Lung (tissue), 11 donors: ENCODE measurements at regions not wholly inside any gene's neighbourhood (a gene's known extent, or its start where the extent isn't known, plus 50 kb on each side); places are given as distances from the start of the nearest gene placed in this dataset.
A peak's percentile ranks its signal among the peaks of the same experiment; 100 is the strongest.
"Not testable (repeated sequence)": the region's sequence is repeated elsewhere in the genome, so short reads cannot be mapped to it uniquely, and the experiment has no call there.

Experiments used
- ATAC-seq: fragments of 200-7000 bp; cut with Tn5 transposase; one replicate; pipeline ENCODE4 v1.9.1; 2020; ENCODE audit warnings: moderate number of reproducible peaks; ENCODE audit not compliant: insufficient read depth, low FRiP score
- DNase-seq, 3 donors: peaks; one replicate each; pipeline ENCODE4 v3.0.0-alpha.2; 2013 to 2017
- H3K27ac ChIP-seq, 2 donors: one replicate each; pipeline ENCODE4 v1.5.1; 2013; ENCODE audit warnings: mild to moderate bottlenecking in 2 of 2, moderate library complexity in 2 of 2, control low read depth in 1 of 2, inconsistent platforms in 1 of 2, low read depth in 1 of 2, low read length in 1 of 2
- H3K27me3 ChIP-seq, 3 donors: one replicate each; pipeline ENCODE4 v1.5.1; 2013; ENCODE audit warnings: low read length in 2 of 3; ENCODE audit not compliant: control insufficient read depth in 3 of 3, insufficient read depth in 3 of 3
- H3K36me3 ChIP-seq, 4 donors: one replicate each; pipeline ENCODE4 v1.5.1; 2013; ENCODE audit warnings: low read length in 4 of 4, mild to moderate bottlenecking in 1 of 4, moderate library complexity in 1 of 4; ENCODE audit not compliant: control insufficient read depth in 4 of 4, insufficient read depth in 4 of 4
- H3K4me1 ChIP-seq, 5 donors: one replicate each; pipeline ENCODE4 v1.5.1; 2013; ENCODE audit warnings: low read length in 5 of 5, mild to moderate bottlenecking in 2 of 5, moderate library complexity in 1 of 5; ENCODE audit not compliant: control insufficient read depth in 5 of 5, insufficient read depth in 5 of 5
- H3K4me3 ChIP-seq: one replicate; pipeline ENCODE4 v1.5.1; 2013; ENCODE audit warnings: mild to moderate bottlenecking, control low read depth, moderate library complexity
- H3K9ac ChIP-seq, 2 donors: one replicate each; pipeline ENCODE4 v1.5.1; 2013; ENCODE audit warnings: low read length in 2 of 2, control low read depth in 1 of 2; ENCODE audit not compliant: insufficient read depth in 1 of 2
- H3K9me3 ChIP-seq, 4 donors: one replicate each; pipeline ENCODE4 v1.5.1; 2013; ENCODE audit warnings: low read length in 3 of 4, mild to moderate bottlenecking in 1 of 4, moderate library complexity in 1 of 4; ENCODE audit not compliant: control insufficient read depth in 4 of 4, insufficient read depth in 3 of 4
- WGBS, 2 donors: extraction: QIAGEN DNeasy Blood & Tissue Kit; methylation state at CpG; one replicate each; pipeline ENCODE4 v1.1.7; 2013; 5-methylcytosine and 5-hydroxymethylcytosine counted together
- TF ChIP-seq, protein P1 (sequence below): IDR thresholded peaks from 2 replicates; pipeline ENCODE4 v1.5.1; 2012; ENCODE audit warnings: mild to moderate bottlenecking; ENCODE audit errors: control extremely low read depth, extremely low read depth
- donor health status: control.
- donor health status: control.
- donor health status: Bipolar disorder and iron deficiency.
- donor health status: healthy.
- donor health status: DM: yes; HTN: yes; CAD: no.

DNA sequence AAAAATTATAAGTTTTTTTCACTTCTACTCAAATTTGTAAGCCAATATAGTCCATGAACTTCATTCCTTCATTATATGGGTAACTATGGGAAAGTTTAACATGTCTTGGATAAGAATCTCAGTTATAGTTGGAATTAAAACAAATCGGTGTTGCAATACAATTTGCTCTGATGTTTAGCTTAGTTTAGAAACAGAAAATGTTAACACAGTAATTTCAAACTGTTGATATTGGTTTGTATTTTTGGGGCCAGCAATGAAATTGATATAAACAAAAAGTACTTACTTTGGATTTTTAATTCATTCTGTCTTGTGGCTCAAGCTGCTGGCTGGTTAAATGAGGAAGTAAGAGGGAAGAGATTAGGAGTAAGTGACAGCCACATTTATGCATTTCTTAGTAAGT, 368.5 kb upstream of the NT5C1B start:
- Histone ChIP-seq H3K4me3 (no peak overlapping the region), H3K4me1 (peaks cover 0 to 6% (median 0%) of the 10 kb centered on the region in 5 donors), H3K27me3 (no peaks in the 10 kb centered on the region), H3K9ac (no peak overlapping the region), H3K27ac (no peak overlapping the region), H3K9me3 (peaks cover 0 to 3% (median 0%) of the 10 kb centered on the region in 4 donors), H3K36me3 (no peaks in the 10 kb centered on the region)
- peak in 2 of 3 donors; percentile 67 to 79 for DNase-seq
- WGBS, 2 donors, result 77 to 81% methylated on average over 1 of the region's 1 CpG
- no peak for ATAC-seq
- TF ChIP-seq, protein P1, sequence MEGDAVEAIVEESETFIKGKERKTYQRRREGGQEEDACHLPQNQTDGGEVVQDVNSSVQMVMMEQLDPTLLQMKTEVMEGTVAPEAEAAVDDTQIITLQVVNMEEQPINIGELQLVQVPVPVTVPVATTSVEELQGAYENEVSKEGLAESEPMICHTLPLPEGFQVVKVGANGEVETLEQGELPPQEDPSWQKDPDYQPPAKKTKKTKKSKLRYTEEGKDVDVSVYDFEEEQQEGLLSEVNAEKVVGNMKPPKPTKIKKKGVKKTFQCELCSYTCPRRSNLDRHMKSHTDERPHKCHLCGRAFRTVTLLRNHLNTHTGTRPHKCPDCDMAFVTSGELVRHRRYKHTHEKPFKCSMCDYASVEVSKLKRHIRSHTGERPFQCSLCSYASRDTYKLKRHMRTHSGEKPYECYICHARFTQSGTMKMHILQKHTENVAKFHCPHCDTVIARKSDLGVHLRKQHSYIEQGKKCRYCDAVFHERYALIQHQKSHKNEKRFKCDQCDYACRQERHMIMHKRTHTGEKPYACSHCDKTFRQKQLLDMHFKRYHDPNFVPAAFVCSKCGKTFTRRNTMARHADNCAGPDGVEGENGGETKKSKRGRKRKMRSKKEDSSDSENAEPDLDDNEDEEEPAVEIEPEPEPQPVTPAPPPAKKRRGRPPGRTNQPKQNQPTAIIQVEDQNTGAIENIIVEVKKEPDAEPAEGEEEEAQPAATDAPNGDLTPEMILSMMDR, result no peak

DNA sequence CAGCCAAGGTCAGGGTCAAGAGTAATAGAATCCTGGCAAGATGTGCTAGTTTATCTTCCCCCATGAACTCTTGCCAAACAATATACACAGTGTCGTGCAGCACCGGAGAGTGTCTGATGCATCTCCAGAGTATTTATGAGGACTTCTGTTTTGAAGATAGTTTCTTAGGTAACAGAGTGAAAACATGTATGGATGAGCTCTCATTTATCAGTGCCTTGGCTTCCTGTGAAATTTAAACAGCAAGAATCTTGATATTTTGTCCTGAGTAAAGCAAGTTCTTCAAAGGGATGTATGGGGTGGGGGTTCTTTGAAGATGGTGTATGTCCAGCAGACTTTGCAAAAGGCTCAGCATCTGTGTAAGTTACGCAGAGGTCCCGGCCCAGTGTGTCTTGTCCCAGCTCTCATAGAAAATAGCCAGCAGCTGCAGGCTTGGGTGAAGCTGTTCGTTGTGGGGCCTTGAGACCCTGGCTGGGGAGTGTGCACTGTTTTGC, 361.0 kb upstream of the NT5C1B start:
- Histone ChIP-seq H3K4me1 (peaks cover 0 to 14% (median 8%) of the 10 kb centered on the region in 5 donors), H3K4me3 (no peak overlapping the region), H3K9me3 (peaks cover 0 to 3% (median 0%) of the 10 kb centered on the region in 4 donors), H3K36me3 (no peaks in the 10 kb centered on the region), H3K9ac (no peak overlapping the region), H3K27me3 (no peaks in the 10 kb centered on the region), H3K27ac (no peak overlapping the region)
- 62 to 79% methylated on average over 5 of the region's 5 CpGs for WGBS, 2 donors
- DNase-seq (peak; percentile 43 to 77 (median 73)), ATAC-seq (no peak)
- TF ChIP-seq, protein P1, result no peak

DNA sequence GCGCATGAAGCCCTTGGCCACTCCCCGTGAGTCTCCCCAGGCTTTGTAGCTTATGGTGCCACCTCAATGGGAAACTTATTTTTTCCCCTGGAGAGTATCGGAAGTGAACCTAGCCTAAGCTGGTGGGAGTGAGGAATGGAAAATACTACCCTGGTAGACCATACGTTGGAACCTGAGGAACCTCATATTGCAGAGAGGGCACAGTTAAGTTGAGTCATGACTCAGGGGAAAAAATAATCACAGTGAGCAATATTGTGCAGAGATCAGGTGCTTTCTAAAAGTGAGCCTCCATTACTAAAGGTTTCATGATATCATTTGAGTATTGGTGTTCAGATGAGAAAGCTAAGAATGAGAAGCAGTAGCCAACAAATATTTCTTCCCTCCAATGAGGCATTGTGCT, 360.5 kb upstream of the NT5C1B start:
- TF ChIP-seq, protein P1, result no peak

DNA sequence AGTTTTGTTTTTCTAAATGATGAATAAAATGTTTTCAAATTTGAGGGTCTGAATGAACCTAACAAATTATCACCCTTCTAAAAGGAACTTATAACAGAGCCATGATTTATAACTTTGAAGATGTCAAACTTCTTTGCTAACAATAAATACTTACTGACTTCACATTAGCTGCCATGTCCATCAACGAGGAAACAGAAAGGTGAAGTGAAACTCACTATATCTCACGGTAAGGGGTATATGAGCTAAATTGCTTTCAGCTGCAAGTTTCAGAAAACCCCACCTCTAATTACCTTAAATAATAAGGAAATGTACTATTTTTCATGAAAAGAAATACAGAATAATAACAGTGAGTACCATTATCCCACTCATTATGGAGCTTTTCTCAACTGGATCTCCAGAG, 350.8 kb upstream of the NT5C1B start:
- no peaks in the 10 kb centered on the region for H3K27me3 ChIP-seq
- 69 to 74% methylated on average over 2 of the region's 2 CpGs for WGBS, 2 donors
- no peak for ATAC-seq

More for the DNA sequence above, 360.5 kb upstream of the NT5C1B start:
- ATAC-seq (no peak), DNase-seq (no peak)
- Histone ChIP-seq H3K4me3 (no peak overlapping the region), H3K27ac (no peak overlapping the region), H3K9ac (no peak overlapping the region), H3K9me3 (peaks cover 0 to 2% (median 0%) of the 10 kb centered on the region in 4 donors), H3K36me3 (no peaks in the 10 kb centered on the region), H3K27me3 (no peaks in the 10 kb centered on the region), H3K4me1 (peaks cover 0 to 14% (median 8%) of the 10 kb centered on the region in 5 donors)
- WGBS, 2 donors, result 89 to 94% methylated on average over 4 of the region's 4 CpGs

DNA sequence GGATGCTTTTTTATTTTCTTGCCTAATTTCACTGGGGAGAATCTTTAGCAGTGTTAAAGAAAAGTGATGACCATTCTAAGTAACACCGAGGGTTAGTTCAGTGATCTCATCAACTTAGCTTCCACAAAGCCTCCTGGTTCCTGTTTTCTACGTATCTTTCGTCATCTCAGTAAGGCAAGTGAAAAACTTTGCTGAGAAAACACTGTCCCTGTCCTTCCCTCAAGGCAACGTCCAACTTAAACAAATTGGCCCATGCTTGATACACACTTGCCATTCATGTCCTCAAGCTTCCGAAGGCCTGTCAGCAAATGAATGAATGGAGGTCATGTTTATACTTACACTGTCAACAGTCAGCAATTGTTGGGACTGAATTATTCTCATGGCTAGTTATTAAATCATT, 350.4 kb upstream of the NT5C1B start:
- DNase-seq, H3K27me3 ChIP-seq: not testable (repeated sequence)

More for the DNA sequence above, 350.8 kb upstream of the NT5C1B start:
- TF ChIP-seq, protein P1, result no peak
- H3K9me3 ChIP-seq, result no peaks in the 10 kb centered on the region
- no peak overlapping the region for H3K4me3 ChIP-seq
- no peaks in the 10 kb centered on the region for H3K36me3 ChIP-seq
- peaks cover 0 to 7% (median 0%) of the 10 kb centered on the region in 5 donors for H3K4me1 ChIP-seq
- H3K27ac ChIP-seq, result no peak overlapping the region
- DNase-seq, result no peak
- H3K9ac ChIP-seq, result no peak overlapping the region

More for the DNA sequence above, 350.4 kb upstream of the NT5C1B start:
- ATAC-seq, H3K9me3 ChIP-seq, H3K4me1 ChIP-seq, H3K36me3 ChIP-seq, H3K27ac ChIP-seq, H3K4me3 ChIP-seq, H3K9ac ChIP-seq: not testable (repeated sequence)
- WGBS, 2 donors, result 56 to 62% methylated on average over 4 of the region's 5 CpGs
